ENCODE measurements at regions not wholly inside any gene's neighbourhood (a gene's known extent, or its start where the extent isn't known, plus 50 kb on each side); places are given as distances from the start of the nearest gene placed in this dataset.

GRCh38 chr20:54397292-54398140, 77.9 kb upstream of the DOK5 start:
- intact Hi-C loops (cut with micrococcal nuclease; ENCODE audit: unreplicated experiment) (no loop called here), in situ Hi-C loops (cut with HindIII; ENCODE audit: low pct_unique_long_range_greater_than_20kb, low sequenced_read_pairs) (no loop called here)
- Histone ChIP-seq H3K4me1 (ENCODE audit: control insufficient read depth, insufficient read depth, low read length) (no peaks in the 10 kb centered on the region), H3K36me3 (ENCODE audit: control insufficient read depth, insufficient read depth, low read length) (no peaks in the 10 kb centered on the region), H3K9me3 (ENCODE audit: control insufficient read depth, insufficient read depth, low read depth, low read length) (no peaks in the 10 kb centered on the region), H3K27ac (ENCODE audit: low read length) (no peak overlapping the region), H3K4me3 (ENCODE audit: low read depth in 2 of 2, low read length in 2 of 2) (no peak overlapping the region), H3K27me3 (ENCODE audit: control insufficient read depth, insufficient read depth, low read length) (peaks cover 2% of the 10 kb centered on the region; the same call in 1 of the 2 replicates)
- no peak for DNase-seq (ENCODE audit: low read depth, low spot score)
- ATAC-seq = no peak
- TF ChIP-seq CTCF (IDR thresholded peaks at IDR 0.05) (no peak), REST (IDR thresholded peaks at IDR 0.05; ENCODE audit: insufficient read depth in 1 of 2, low read depth in 2 of 2, low read length in 1 of 2) (no peak), POLR2AphosphoS5 (IDR thresholded peaks at IDR 0.05; ENCODE audit: low read depth, low read length) (no peak), TCF7L2 (IDR thresholded peaks at IDR 0.05; ENCODE audit: low read depth, low read length) (no peak)
- BruUV-seq (replicated peaks) = no TSS peak
- CTCF ChIA-PET = no interaction called here
- POLR2A ChIA-PET = interaction anchor here (0.7 kb wide), 1 partner anchor 131 kb away, joined by 5 read pairs; no protein-coding TSS in a partner anchor

GRCh38 chr20:54398814-54399213, 76.6 kb upstream of the DOK5 start:
- Histone ChIP-seq H3K27ac (ENCODE audit: low read length) (no peak overlapping the region), H3K27me3 (ENCODE audit: control insufficient read depth, insufficient read depth, low read length) (no peaks in the 10 kb centered on the region), H3K36me3 (ENCODE audit: control insufficient read depth, insufficient read depth, low read length) (no peaks in the 10 kb centered on the region), H3K4me1 (ENCODE audit: control insufficient read depth, insufficient read depth, low read length) (no peaks in the 10 kb centered on the region), H3K4me3 (ENCODE audit: low read depth in 2 of 2, low read length in 2 of 2) (no peak overlapping the region), H3K9me3 (ENCODE audit: control insufficient read depth, insufficient read depth, low read depth, low read length) (no peaks in the 10 kb centered on the region)
- BruUV-seq (replicated peaks) = no TSS peak
- ATAC-seq = no peak
- intact Hi-C loops (cut with micrococcal nuclease; ENCODE audit: unreplicated experiment) (no loop called here), in situ Hi-C loops (cut with HindIII; ENCODE audit: low pct_unique_long_range_greater_than_20kb, low sequenced_read_pairs) (no loop called here)
- TF ChIP-seq POLR2AphosphoS5 (IDR thresholded peaks at IDR 0.05; ENCODE audit: low read depth, low read length) = no peak
- TF ChIP-seq SIN3A (IDR thresholded peaks at IDR 0.05; ENCODE audit: borderline replicate concordance, insufficient read depth, low read depth, low read length) = no peak
- no peak for TF ChIP-seq CTCF (IDR thresholded peaks at IDR 0.05)
- no peak for TF ChIP-seq TCF7L2 (IDR thresholded peaks at IDR 0.05; ENCODE audit: low read depth, low read length)
- DNase-seq (ENCODE audit: low read depth, low spot score) = no peak
- POLR2A ChIA-PET = no interaction called here
- CTCF ChIA-PET = no interaction called here
